Anterior cingulate cortex (tissue), 58 donors: ENCODE measurements at regions not wholly inside any gene's neighbourhood (a gene's known extent, or its start where the extent isn't known, plus 50 kb on each side); places are given as distances from the start of the nearest gene placed in this dataset.
A peak's percentile ranks its signal among the peaks of the same experiment; 100 is the strongest.
"Not testable (repeated sequence)": the region's sequence is repeated elsewhere in the genome, so short reads cannot be mapped to it uniquely, and the experiment has no call there.

Source experiments
- DNase-seq, 58 donors: peaks; one replicate each; lab custom pipeline; 2025; lab: John Stamatoyannopoulos, UW

DNA sequence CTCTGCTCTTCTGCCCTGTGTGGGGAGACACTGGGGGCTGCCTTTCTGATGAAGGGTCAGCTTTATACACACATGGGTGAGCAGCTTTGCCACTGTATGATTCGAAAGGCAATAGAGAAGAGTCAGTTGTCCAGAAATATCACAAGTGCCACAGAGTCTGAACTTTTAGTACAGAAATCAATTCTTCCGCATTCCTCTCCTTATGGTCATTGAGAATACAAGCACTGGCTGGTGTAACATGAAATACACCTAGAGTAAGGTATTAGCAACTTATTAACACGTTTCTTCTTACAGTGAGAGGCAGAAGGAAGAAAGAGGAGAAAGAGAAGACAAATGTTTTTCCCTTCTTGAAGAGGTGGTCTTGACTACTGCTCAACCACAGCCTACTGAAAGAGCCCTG lies 579.2 kb downstream of the ZEB2 start:
- no peak for DNase-seq

DNA sequence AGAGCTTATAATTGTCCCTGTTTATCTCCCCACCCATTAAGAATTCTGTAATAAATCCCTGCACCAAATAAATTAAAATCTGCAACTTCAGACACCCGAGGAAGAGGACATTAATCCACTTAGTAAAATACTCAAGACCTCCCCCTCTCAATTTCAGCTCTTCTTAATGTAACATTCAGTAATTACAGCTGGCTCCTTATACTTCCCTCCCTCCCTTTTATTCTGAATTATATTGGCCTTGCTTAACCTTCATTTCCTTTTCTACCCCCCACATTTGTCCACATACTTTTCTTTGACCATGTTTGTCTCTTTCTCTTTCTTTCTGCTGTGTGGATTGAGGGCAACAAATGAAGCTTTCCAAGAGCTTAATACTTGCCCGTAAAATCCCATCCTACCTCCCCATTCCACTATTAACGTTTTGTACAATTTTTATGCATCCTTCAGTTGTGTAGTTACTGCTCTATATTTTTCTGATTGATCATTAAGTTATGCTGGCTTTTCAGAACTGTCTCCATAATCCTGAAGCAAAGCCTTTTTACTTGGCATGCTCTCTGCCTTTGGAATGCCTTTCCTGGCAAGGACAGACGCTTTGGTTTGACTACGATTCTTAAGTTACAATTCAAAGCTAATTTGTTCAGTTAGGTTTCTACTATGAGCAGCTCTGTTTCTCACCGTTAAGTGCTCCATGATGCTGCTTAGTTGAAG lies 580.1 kb downstream of the ZEB2 start:
- peak in 2 of 58 donors; percentile 5 to 23 for DNase-seq

DNA sequence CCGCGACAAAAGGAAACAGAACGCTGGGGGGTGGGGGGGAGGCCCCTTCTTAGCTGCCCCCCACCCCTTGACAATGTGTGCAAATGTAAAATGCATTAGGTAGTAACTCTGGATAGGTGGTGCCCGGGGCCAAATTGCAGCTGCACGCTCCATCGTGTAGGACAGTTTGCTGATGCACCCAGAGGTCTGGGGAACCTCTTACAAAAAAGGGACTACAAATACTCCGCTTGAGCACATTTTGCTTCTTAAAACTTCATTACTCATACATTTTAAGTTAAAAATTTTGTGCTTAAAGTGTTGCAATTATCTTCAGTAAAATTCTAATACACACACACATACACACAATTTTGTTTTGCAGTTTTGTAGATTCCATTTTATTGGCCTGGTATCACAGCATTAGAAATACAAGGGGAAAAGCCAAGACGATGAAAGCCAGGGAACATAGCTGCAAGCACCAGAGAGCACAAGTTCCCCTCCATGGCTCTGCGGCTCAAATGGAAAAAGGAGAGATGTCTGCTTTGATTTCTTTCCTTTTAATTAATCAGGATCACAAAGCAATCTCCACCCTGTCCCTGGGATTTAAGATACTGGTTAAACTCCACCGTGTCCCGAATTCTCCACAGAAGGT lies 582.1 kb downstream of the ZEB2 start:
- DNase-seq, result peak in 7 of 58 donors; percentile 13 to 48 (median 34)

DNA sequence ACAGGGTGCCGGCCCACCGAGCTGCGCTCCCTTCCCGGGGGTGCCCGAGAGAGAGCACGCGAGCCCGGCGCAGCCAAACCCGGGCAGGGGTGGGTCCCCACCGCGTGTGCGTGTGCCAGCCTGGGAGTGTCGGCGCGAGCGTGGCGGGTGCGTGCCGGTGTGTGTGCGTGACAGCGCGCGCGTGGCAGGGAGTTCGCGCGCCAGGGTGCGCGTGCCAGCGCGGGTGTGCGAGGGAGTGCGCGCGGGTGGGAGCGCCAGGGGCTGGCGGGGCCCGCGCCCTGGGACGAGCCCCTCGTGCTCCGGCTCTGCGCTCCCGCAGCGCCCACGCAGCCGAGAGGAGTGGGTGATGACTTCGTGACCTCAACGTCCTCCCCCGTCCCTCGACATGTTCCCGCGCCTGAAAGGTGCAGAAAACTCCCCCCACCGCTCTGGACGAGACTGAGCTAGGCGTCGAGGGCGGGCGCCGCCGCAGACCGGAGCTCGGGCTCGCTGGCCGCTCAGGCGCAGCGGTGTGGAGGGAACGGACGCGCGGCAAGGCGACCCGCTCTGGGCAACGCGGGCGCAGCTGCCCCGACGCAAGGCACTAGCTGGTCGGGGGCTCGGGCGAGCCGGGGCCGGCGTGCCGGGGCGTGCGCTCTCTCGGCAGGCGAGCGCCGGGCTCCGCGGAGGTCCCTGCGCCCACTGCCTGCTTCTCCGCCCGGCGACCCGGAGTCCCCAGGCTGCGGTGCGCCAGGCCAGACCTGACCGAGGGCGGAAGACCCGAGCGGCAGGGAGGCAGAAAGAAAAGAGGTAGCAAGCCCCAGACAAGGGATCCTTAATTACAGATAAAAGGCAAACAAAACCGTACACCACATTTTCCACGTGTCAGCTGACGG lies 582.8 kb downstream of the ZEB2 start:
- peak in 47 of 58 donors; percentile 20 to 79 (median 52) for DNase-seq

DNA sequence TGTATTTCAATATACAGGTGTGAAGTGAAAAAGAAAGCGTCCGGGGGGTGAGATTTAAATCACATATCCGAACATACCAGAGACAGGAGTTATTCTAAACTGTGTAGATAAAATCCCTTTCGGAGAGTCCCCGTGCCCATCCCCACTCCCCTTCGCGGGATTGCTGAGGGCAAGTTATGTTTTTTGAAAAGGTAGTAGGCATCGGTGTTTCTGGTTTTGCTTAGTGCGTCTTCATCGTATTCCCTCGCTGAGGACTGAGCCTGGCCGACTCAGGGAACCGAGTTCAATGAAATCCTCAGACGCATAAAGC lies 583.4 kb downstream of the ZEB2 start:
- no peak for DNase-seq

DNA sequence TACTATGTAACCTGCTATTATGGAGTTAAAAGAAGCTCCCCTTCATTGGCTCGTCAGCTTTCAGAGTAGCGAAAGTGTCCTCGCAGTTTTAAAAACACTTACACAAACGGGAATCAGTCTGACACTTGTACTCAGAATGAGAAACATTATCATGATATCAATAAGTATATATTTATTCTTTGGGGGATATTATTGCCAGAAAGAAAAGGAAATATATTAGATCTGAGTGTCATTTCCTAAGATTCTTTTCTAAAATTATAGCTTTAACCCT lies 584.5 kb downstream of the ZEB2 start:
- no peak for DNase-seq

DNA sequence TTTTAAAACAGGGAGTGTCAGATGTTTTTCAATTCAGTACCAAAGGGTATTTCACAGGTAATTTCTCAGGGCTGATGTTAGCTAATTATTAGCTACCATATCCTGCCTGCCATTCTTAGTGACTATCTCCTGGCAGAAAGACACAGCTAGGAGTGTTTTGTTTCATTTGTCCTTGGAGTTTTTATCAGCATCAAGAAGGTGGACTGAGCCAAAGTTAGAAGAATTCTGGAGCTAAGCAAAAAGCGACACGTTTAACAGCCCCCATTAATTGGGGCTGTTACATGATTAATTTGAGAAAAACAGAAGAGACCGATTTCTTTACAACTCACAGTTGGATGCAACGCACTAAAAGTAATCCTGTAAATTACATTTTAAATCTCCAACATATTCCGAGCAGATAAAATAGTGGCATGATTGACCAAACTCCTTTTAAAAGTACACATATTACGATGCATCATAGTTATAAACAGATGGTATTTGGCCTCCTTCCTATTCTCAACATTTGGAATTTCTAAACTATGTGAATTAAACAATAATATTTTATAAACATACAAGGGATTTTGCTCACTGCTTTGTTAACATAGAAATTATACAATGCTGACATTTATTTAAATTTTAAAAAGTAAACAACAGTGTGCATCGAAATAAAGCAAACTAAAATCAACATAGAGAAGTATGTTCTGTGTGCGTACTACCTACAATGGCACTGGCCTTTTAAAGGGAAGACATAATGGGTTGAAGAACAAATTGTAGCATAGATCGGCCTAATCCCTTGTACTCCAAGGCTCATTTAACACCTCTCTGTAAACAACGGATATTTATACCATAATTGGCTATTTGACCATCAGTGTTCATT lies 585.1 kb downstream of the ZEB2 start:
- DNase-seq, result no peak

DNA sequence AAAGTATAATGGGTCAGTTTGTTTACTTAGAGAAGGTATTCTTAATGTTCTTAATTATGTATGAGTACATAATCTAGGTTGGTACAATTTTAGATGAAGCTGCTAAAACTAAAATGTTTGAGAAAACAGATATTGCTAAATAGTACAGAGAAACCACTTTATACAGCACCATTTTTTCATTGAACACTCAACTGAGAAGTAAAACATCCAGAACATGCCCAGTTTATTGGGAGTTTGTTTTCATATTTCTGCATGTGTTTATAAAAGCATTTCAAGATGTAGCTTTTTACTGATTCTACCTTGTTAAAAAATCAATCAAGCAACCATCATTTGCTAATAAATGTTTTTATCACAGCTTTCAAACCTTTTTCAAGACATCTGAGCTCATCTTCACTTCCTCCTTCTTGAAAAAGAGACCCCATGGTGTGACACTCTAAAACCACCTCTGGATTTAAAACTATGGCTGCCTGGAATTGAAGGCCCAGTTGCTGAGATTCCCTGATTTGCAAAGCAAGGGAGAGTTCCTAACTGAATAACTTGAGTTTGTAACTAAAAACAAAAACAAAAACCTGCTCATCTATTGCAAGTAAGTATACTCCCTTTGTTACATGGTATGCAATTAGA lies 585.9 kb downstream of the ZEB2 start:
- no peak for DNase-seq

DNA sequence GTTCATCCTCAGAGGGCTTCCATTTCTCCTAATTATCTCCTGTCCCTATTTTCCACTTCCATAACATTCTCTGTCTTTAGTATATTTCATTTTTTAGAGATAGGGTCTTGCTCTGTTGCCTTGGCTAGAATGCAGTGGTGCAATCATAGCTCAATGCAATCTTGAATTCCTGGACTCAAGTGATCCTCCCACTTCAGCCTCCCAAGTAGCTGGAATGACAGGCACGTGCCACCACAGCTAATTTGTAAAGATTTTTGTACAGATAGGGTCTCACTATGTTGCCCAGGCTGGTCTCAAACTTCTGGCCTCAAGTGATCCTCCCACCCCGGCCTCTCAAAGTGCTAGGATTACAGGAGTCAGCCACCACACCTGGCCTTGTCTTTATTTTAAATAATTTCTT lies 589.0 kb downstream of the ZEB2 start:
- no peak for DNase-seq

DNA sequence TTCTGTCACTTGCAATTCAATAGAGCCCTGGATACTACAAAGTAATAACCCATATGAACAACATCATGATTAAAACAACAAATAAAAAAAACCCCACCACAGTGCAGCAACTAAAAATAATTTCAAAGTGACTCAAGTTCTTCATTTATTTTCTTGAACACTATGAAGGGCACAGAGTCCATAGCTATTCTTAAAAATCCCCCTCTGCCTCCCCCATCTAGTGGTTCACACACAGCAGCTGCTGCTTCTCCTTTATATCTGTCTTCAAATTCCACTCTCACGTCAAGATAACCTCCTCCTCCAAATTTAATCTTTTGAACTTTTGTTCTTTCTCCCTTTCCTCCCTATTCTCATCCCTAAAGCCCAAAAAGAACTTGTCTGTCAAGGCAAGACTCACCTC lies 591.3 kb downstream of the ZEB2 start:
- DNase-seq, result no peak

DNA sequence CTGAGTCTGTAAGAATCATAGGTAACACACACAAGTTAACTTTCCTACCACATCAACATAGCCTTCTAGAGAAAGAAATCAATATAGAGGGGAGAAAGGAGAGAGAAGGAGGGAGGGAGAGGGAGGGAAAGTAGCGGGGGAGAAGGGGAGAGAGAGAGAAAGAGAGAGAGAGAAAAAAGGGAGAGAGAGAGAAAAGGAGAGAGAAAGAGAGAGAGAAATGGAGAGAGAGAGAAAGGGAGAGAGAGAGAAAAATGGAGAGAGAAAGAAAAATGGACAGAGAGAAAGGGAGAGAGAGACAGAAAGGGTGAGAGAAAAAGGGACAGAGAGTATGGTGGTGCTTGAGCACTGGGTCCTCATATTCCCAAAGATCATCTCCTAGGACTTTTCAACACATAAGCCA lies 591.7 kb downstream of the ZEB2 start:
- DNase-seq, result no peak

DNA sequence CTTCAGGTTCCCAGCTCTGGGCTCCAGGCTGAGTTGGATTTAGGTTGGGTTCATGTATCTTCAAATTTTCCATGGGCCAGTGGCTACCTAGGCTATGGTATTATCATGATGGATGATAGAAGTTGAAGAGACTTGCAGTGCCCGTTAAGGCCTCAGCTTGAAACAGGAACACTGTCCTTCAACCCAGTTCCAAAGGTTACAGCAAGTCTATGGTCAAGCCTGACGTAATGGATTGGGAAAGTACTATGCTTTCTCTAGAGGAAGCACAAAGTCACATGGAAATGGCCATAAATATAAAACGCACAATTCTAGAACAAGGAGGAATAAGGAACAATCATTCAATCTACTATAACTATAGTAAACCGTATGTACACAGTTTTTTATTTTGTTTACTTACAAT lies 593.2 kb downstream of the ZEB2 start:
- no peak for DNase-seq

DNA sequence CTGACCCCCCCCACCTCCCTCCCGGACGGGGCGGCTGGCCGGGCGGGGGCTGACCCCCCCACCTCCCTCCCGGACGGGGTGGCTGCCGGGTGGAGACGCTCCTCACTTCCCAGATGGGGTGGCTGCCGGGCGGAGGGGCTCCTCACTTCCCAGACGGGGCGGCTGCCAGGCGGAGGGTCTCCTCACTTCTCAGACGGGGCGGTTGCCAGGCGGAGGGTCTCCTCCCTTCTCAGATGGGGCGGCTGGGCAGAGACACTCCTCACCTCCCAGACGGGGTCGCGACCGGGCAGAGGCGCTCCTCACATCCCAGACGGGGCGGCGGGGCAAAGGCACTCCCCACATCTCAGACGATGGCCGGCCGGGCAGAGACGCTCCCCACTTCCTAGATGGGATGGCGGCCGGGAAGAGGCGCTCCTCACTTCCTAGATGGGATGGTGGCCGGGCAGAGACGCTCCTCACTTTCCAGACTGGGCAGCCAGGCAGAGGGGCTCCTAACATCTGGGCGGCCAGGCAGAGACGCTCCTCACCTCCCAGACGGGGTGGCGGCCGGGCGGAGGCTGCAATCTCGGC lies 597.6 kb downstream of the ZEB2 start:
- DNase-seq, result not testable (repeated sequence)

DNA sequence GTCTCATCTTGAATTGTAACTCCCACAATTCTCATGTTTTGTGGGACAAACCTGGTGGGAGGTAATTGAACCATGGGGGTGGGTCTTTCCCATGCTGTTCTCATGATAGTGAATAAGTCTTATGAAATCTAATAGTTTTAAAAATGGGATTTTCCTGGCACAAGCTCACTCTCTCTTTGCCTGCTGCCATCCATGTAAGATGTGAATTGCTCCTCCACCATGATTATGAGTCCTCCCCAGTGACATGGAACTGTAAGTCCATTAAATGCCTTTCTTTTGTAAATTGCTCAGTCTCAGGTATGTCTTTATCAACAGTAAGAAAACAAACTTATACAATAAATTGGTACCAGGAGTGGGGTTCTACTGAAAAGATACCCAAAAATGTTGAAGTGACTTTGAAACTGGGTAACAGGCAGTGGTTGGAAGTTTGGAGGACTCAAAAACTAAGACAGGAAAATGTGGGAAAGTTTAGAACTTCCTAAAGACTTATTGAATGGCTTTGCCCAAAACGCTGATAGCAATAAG lies 601.4 kb downstream of the ZEB2 start:
- DNase-seq, result no peak

DNA sequence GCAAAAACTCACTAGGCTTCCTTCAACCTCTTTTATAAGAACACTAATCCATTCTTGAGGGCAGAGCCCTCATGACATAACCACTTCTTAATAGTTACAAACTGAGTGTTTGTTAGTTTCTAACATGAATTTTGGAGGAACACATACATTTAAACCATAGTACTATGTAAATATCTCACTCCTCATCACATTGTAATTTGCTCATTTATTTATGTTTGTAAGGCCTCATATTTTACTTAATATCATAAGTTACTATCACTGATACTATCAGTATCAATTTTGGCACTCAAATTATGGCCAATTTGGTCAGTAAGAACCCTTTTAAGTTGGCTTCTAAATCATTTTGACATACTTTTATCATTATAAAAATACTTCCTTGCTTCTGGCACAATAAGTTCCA lies 603.1 kb downstream of the ZEB2 start:
- DNase-seq, result no peak

DNA sequence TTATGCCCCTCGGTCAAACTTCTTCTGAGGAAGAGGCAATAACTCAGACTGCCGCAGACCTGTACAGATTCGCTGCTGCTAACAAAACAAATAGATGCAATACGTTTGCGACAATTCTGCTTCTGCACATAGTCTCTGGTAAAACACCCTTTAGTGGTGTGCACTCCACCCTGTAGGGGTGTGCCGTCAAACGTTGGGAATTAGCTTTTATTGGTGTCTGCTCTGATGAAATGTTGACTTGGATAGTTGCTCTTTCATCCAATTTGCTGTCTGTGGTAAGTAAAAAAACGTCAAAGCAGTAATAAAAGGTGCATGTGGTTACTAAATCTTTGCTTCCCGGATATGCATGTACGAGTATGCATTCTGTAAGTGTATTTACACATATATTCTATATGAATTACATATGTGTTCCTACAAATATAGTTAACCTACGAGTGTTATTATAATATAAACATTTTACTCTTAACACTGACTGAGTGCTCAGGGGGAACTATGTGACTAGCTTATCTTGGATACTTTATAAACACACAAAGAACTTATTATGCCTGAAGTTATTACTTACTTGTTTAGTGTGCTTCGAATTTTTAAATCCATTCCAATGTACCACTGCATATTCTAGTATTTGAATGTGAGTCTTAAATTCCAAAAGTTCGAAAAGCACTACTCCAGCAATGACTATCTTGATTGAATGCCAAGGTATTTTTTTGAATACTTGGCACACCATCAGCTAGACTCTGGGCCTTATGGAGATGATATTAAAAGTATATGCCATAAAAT lies 610.2 kb downstream of the ZEB2 start:
- DNase-seq, result no peak

DNA sequence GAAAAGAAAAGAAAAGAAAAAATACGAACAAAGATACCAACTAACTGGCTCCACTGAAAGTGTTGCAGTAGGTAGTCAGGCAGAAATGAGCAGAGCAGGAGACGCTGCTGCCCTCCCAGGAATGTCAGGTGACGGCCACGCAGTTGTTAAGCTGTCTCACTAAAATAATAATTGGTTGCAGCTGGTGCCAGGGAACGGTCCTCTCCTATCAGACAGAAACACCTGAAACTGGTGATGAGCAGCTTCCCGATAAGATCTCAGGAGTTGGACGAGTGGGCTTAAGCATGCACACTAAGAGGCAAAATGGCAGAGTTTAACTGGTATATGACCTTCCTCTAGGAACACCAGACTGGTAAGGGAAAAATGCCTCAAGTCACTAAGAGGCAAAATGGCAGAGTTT lies 611.1 kb downstream of the ZEB2 start:
- DNase-seq, result no peak

DNA sequence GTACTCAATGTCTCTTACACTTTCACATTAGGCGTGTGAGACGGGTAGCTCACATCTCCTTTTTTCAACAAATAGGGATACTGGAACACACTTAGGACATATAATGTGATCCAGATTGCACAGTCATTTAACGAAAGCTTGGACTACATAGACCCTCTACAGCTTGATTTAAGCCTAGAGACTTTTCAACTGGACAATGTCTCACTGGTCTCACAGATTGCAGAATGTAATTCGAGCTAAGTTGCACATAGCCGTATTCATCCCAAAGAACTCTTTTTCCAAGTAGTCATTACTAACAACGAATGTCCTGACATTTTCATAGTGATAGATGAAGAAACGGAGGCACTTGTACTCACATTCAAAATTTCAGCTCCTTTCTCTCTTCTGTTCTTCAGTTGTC lies 612.1 kb downstream of the ZEB2 start:
- no peak for DNase-seq

DNA sequence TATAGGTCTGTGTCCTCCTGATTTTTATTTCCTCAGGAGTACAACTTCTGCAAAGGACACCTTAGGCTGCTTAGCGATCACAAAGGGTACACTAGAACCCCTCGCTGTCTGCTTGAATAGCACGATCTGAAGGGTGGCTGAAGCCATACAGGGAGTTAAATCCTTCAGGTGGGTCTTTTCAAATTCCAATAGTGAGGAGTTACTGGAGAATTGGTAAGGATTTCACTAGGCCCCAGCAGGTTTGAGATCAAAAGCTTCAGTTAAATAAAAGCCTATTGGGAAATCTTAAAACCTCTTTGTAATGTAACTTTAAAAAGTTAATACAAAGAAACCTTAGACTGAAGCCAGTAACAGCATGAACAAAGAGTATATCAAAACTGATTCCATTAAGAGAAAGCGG lies 613.1 kb downstream of the ZEB2 start:
- DNase-seq, result no peak
